Neural progenitor cell (in vitro differentiated cells): ENCODE measurements at regions not wholly inside any gene's neighbourhood (a gene's known extent, or its start where the extent isn't known, plus 50 kb on each side); places are given as distances from the start of the nearest gene placed in this dataset.

Experiments used
- EZH2phosphoT487 ChIP-seq: fragments of 200-600 bp; sonication (generic); IDR thresholded peaks from 2 replicates; pipeline ENCODE4 v1.6.1; 2017; ENCODE audit warnings: antibody characterized with exemption
- TF ChIP-seq, protein P1 (sequence below): fragments of 200-600 bp; sonication (generic); IDR thresholded peaks from 2 replicates; pipeline ENCODE4 v1.5.1; 2017; ENCODE audit warnings: antibody characterized with exemption, mild to moderate bottlenecking

DNA sequence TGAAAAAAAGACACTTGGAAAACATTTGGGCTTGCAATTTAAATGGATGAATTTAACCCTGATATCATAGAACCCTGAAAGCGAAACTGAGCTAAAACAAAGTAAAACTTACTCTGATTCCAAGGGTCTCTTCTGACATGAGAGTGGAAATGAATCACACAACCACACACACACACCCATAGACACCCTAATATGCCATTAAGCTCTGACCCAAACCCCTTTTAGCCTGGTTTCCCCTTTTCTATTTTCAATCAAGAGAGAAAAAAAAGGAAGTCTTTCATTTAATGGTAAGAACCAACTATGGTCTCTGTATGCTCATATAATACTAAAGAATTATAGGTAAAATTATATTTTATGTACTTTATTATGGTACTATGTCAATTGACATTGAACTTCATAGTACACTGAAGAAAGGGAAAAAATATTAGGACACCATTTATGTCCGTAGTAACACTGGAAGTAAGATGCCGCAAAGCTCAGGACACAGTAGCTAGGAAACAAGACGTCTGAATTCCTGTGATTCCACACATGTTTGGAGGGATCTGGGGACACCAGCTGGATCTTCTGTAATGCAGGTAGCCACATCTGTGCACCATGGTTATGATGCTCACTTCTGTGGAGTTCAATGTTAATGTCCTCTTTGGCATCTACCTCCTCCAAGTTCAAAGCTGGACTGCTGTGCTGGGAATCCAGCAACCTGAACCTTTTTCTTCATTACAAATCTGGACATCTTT is 95.8 kb downstream of the PCSK1 start:
- TF ChIP-seq, protein P1, sequence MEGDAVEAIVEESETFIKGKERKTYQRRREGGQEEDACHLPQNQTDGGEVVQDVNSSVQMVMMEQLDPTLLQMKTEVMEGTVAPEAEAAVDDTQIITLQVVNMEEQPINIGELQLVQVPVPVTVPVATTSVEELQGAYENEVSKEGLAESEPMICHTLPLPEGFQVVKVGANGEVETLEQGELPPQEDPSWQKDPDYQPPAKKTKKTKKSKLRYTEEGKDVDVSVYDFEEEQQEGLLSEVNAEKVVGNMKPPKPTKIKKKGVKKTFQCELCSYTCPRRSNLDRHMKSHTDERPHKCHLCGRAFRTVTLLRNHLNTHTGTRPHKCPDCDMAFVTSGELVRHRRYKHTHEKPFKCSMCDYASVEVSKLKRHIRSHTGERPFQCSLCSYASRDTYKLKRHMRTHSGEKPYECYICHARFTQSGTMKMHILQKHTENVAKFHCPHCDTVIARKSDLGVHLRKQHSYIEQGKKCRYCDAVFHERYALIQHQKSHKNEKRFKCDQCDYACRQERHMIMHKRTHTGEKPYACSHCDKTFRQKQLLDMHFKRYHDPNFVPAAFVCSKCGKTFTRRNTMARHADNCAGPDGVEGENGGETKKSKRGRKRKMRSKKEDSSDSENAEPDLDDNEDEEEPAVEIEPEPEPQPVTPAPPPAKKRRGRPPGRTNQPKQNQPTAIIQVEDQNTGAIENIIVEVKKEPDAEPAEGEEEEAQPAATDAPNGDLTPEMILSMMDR: no peak
- no peak for TF ChIP-seq EZH2phosphoT487
